KBM-7 (cell line): ENCODE measurements at regions not wholly inside any gene's neighbourhood (a gene's known extent, or its start where the extent isn't known, plus 50 kb on each side); places are given as distances from the start of the nearest gene placed in this dataset.

ENCODE experiments used
- DNase-seq: peaks from one replicate; pipeline ENCODE4 v3.0.0-alpha.2; 2015
- in situ Hi-C: fragments of 300-500 bp; cut with MboI; formaldehyde crosslinking; loops from 2 replicates; pipeline ENCODE4 v1.14.3; 2020; ENCODE audit warnings: low sequenced_read_pairs, low pct_unique_long_range_greater_than_20kb, mixed read lengths

GRCh38 chr10:44206127-44206818 is 178.6 kb downstream of the CXCL12 start:
- no peak for DNase-seq
- in situ Hi-C loops = no loop called here

- DNase-seq = no peak
- in situ Hi-C loops = no loop called here
These were observed 179.8 kb downstream of the CXCL12 start for GRCh38 chr10:44205067-44205466.

GRCh38 chr10:44203535-44203934 is 181.4 kb downstream of the CXCL12 start:
- no peak for DNase-seq
- in situ Hi-C loops = no loop called here

- in situ Hi-C loops = no loop called here
- DNase-seq = no peak
These were observed 181.9 kb downstream of the CXCL12 start for GRCh38 chr10:44202952-44203351.

GRCh38 chr10:44201656-44202055 is 183.2 kb downstream of the CXCL12 start:
- in situ Hi-C loops = no loop called here

GRCh38 chr10:44201011-44201410 is 183.9 kb downstream of the CXCL12 start:
- DNase-seq = no peak
- in situ Hi-C loops = no loop called here

More at GRCh38 chr10:44201656-44202055, 183.2 kb downstream of the CXCL12 start:
- no peak for DNase-seq

- DNase-seq = no peak
- in situ Hi-C loops = no loop called here
These were observed 184.8 kb downstream of the CXCL12 start for GRCh38 chr10:44199991-44200655.

GRCh38 chr10:44199267-44199666 is 185.6 kb downstream of the CXCL12 start:
- in situ Hi-C loops = no loop called here
- no peak for DNase-seq

- DNase-seq = no peak
- in situ Hi-C loops = no loop called here
These were observed 186.2 kb downstream of the CXCL12 start for GRCh38 chr10:44198780-44199097.

GRCh38 chr10:44198096-44198779 is 186.7 kb downstream of the CXCL12 start:
- in situ Hi-C loops = no loop called here
- no peak for DNase-seq

GRCh38 chr10:44197646-44198045 is 187.3 kb downstream of the CXCL12 start:
- DNase-seq = no peak
- in situ Hi-C loops = no loop called here

GRCh38 chr10:44196336-44196735 is 188.6 kb downstream of the CXCL12 start:
- in situ Hi-C loops = no loop called here
- no peak for DNase-seq

GRCh38 chr10:44196008-44196320 is 188.9 kb downstream of the CXCL12 start:
- no peak for DNase-seq
- in situ Hi-C loops = no loop called here

- in situ Hi-C loops = no loop called here
- no peak for DNase-seq
These were observed 189.5 kb downstream of the CXCL12 start for GRCh38 chr10:44195112-44196007.

GRCh38 chr10:44194435-44194834 is 190.5 kb downstream of the CXCL12 start:
- in situ Hi-C loops = no loop called here

GRCh38 chr10:44193567-44194220 is 191.2 kb downstream of the CXCL12 start:
- in situ Hi-C loops = no loop called here
- no peak for DNase-seq

More at GRCh38 chr10:44194435-44194834, 190.5 kb downstream of the CXCL12 start:
- no peak for DNase-seq

GRCh38 chr10:44193166-44193565 is 191.7 kb downstream of the CXCL12 start:
- in situ Hi-C loops = no loop called here
- no peak for DNase-seq

- DNase-seq = no peak
- in situ Hi-C loops = no loop called here
These were observed 192.5 kb downstream of the CXCL12 start for GRCh38 chr10:44192435-44192834.

GRCh38 chr10:44190541-44190940 is 194.4 kb downstream of the CXCL12 start:
- in situ Hi-C loops = no loop called here
- DNase-seq = no peak
